ENCODE measurements at regions not wholly inside any gene's neighbourhood (a gene's known extent, or its start where the extent isn't known, plus 50 kb on each side); places are given as distances from the start of the nearest gene placed in this dataset.

DNA sequence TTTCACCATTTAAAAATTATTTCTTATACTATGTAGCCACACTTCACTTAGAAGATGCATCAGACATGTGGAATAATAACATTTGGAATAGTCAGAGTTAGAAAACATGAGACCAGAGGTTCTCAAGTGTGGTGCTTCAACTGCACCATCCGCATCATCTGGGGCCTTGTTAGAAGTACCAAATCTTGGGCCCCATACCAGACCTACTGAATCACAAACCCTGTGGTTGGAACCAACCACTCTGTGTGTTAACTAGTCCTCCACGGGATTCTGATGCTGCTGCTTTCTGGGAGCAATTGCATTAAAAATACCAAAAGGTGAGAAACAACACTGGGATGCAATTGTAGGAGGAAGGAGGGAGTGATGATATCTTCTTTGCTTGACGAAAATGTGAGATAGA, 125.2 kb downstream of the GNAT3 start:
- TF ChIP-seq POLR2A (IDR thresholded peaks at IDR 0.05): no peak
- TF ChIP-seq, protein P1, sequence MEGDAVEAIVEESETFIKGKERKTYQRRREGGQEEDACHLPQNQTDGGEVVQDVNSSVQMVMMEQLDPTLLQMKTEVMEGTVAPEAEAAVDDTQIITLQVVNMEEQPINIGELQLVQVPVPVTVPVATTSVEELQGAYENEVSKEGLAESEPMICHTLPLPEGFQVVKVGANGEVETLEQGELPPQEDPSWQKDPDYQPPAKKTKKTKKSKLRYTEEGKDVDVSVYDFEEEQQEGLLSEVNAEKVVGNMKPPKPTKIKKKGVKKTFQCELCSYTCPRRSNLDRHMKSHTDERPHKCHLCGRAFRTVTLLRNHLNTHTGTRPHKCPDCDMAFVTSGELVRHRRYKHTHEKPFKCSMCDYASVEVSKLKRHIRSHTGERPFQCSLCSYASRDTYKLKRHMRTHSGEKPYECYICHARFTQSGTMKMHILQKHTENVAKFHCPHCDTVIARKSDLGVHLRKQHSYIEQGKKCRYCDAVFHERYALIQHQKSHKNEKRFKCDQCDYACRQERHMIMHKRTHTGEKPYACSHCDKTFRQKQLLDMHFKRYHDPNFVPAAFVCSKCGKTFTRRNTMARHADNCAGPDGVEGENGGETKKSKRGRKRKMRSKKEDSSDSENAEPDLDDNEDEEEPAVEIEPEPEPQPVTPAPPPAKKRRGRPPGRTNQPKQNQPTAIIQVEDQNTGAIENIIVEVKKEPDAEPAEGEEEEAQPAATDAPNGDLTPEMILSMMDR (IDR thresholded peaks at IDR 0.05): no peak
- 90 to 91% methylated on average over 3 of the region's 3 CpGs for whole genome bisulfite sequencing, 2 donors
- no peak for DNase-seq (ENCODE audit: low spot score in 2 of 2)
- intact Hi-C loops (cut with DNase I; ENCODE audit: low total_unique reads): no loop called here
- H3K4me3 ChIP-seq (ENCODE audit: low read depth, poor library complexity, severe bottlenecking): no peak overlapping the region

DNA sequence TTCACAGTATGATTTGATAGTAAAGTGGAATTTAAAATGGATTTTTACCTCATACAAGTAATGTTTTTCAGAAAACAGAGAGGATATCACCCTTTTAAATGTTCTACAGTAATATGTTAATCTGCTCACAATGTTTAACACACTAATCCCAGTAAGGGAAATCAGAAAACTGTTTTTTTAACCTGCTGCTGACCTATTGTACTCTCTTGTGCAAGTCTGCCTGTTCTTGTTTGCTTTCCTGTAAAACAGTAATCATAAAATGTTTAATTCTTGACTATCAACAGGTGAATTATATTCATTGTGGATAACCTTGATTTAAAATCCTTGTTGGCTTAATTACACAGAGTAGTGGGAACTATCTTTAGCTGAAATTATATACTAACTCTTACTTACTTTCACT, 126.4 kb downstream of the GNAT3 start:
- H3K4me3 ChIP-seq (ENCODE audit: low read depth, poor library complexity, severe bottlenecking): no peak overlapping the region
- intact Hi-C loops (cut with DNase I; ENCODE audit: low total_unique reads): no loop called here
- TF ChIP-seq, protein P1 (IDR thresholded peaks at IDR 0.05): no peak
- no peak for TF ChIP-seq POLR2A (IDR thresholded peaks at IDR 0.05)
- no peak for DNase-seq (ENCODE audit: low spot score in 2 of 2)

DNA sequence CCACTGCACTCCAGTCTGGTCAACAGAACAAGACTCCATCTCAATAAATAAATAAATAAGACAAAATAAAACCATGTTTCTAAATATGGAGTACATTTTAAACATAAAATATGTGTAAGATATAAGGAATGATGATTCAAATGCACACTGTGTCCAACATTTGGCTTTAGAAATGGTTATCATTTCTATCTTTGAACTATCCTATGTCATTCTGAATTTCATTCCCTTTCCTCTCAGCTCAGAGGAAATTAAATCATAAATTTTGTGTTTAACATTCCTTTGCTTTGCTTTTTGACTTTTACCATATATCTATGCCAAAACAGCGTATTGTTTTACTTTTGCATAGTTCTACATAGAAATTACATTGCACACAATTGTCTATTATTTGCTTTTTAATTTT, 130.9 kb downstream of the GNAT3 start:
- DNase-seq (ENCODE audit: low spot score in 2 of 2): no peak
- 83 to 89% methylated on average over 1 of the region's 1 CpG for WGBS, 2 donors
- TF ChIP-seq, protein P1 (IDR thresholded peaks at IDR 0.05): no peak
- no peak for TF ChIP-seq POLR2A (IDR thresholded peaks at IDR 0.05)
- no peak overlapping the region for H3K4me3 ChIP-seq (ENCODE audit: low read depth, poor library complexity, severe bottlenecking)
- intact Hi-C loops (cut with DNase I; ENCODE audit: low total_unique reads): no loop called here

DNA sequence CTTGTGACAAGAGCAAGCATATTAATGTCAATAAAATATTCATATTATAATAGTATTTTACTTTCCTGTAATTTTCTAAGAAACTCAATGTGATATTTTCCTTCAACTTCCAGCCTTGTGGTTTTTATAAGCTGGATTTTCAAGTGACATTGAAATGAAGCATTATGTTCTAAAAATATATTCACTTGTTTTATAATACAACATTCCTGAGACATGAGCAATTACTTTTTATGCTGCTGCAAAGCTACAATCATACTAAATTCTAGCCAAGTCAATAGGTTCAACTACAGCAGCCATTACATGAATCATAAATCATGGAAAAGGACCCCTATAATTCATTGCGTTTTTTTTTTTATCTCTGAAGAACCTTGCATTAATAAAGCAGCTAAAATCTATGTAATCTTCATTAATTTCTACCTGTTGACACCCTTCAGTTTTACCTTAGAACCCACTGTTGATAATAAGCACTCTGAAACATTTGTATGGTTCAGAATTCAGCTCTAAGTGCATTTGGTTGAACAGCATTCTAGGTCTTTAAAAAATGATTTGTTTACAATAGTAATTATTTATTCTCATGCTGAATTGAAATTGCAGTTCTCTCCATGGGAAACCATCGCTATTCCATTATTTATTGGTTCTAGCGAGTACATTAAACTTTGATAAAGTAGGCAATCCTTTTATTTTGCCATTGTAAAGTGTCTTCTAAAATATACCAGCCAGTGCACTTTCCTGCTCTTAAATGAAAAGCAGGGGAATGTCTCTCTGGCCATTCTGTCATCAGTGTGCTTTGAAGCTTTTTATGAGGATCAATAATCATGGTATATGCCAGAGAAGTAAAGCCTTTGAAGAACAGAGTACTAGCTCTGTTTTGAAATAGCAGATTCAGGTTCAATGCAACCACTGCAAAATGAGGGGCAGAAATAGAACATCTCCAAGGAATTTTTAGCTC, 132.6 kb downstream of the GNAT3 start:
- DNase-seq (ENCODE audit: low spot score in 2 of 2): no peak
- intact Hi-C loops (cut with DNase I; ENCODE audit: low total_unique reads): no loop called here

DNA sequence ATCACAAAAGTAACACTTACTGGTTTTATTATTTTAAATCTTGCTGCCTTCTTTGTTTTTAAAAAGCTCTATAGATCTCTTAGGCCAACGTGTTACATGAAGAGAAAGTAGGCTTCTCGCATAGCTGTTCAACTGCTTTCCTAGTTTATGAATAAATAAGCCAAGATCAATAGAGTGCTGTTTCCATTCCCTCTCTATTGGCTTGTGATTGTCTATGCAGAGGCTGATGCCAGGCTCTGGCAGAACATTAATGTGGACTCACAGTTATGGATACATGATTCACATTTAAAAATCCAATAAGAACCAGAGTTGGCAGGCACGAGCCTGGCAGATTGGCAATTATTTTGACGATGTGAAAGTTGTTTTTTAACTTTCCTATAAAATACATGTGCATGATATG, 137.5 kb downstream of the GNAT3 start:
- 37 to 52% methylated on average over 4 of the region's 4 CpGs for WGBS, 2 donors
- no peak overlapping the region for H3K4me3 ChIP-seq (ENCODE audit: low read depth, poor library complexity, severe bottlenecking)
- no peak for DNase-seq (ENCODE audit: low spot score in 2 of 2)
- TF ChIP-seq, protein P1 (IDR thresholded peaks at IDR 0.05): no peak
- no peak for TF ChIP-seq POLR2A (IDR thresholded peaks at IDR 0.05)
- intact Hi-C loops (cut with DNase I; ENCODE audit: low total_unique reads): no loop called here

More for the DNA sequence above, 132.6 kb downstream of the GNAT3 start:
- 68 to 70% methylated on average over 3 of the region's 3 CpGs for WGBS, 2 donors
- no peak overlapping the region for H3K4me3 ChIP-seq (ENCODE audit: low read depth, poor library complexity, severe bottlenecking)
- TF ChIP-seq, protein P1 (IDR thresholded peaks at IDR 0.05): no peak
- TF ChIP-seq POLR2A (IDR thresholded peaks at IDR 0.05): no peak
